Cardiac fibroblast (primary cell): ENCODE measurements at regions not wholly inside any gene's neighbourhood (a gene's known extent, or its start where the extent isn't known, plus 50 kb on each side); places are given as distances from the start of the nearest gene placed in this dataset.

Experiments used
- DNase-seq, 2 donors: peaks; one replicate each; pipeline versions ENCODE4 v3.0.0 to v3.0.0-alpha.2; 2010; ENCODE audit warnings: low read depth in 2 of 2
- H3K4me3 ChIP-seq, 2 donors: replicated peaks in 1 of 2; 1 replicate in 1 of 2; 2 replicates in 1 of 2; pipeline ENCODE4 v1.5.1; 2011; ENCODE audit warnings: low read depth in 2 of 2, low read length in 2 of 2, mild to moderate bottlenecking in 2 of 2, moderate library complexity in 1 of 2
- CTCF ChIP-seq: IDR thresholded peaks from one replicate; pipeline ENCODE4 v1.5.1; 2011; ENCODE audit warnings: low read depth, mild to moderate bottlenecking, low read length, inconsistent platforms

- TF ChIP-seq CTCF: no peak
- no peak overlapping the region for H3K4me3 ChIP-seq
- no peak for DNase-seq
Observed at GRCh38 chr22:47919893-47920292, 1157.4 kb downstream of the TBC1D22A start.

GRCh38 chr22:47919001-47919441 lies 1156.6 kb downstream of the TBC1D22A start:
- H3K4me3 ChIP-seq: no peak overlapping the region
- DNase-seq: no peak
- no peak for TF ChIP-seq CTCF

GRCh38 chr22:47918276-47918921 lies 1155.9 kb downstream of the TBC1D22A start:
- no peak for DNase-seq
- no peak for TF ChIP-seq CTCF
- no peak overlapping the region for H3K4me3 ChIP-seq

- no peak for TF ChIP-seq CTCF
- DNase-seq: no peak
- no peak overlapping the region for H3K4me3 ChIP-seq
Observed at GRCh38 chr22:47914481-47915097, 1152.1 kb downstream of the TBC1D22A start.

- no peak overlapping the region for H3K4me3 ChIP-seq
- DNase-seq: no peak
- no peak for TF ChIP-seq CTCF
Observed at GRCh38 chr22:47902646-47903180, 1140.3 kb downstream of the TBC1D22A start.

GRCh38 chr22:47901911-47902310 lies 1139.5 kb downstream of the TBC1D22A start:
- TF ChIP-seq CTCF: no peak
- no peak for DNase-seq
- no peak overlapping the region for H3K4me3 ChIP-seq
